MV-4-11 (cell line): ENCODE measurements at regions not wholly inside any gene's neighbourhood (a gene's known extent, or its start where the extent isn't known, plus 50 kb on each side); places are given as distances from the start of the nearest gene placed in this dataset.
"Not testable (repeated sequence)": the region's sequence is repeated elsewhere in the genome, so short reads cannot be mapped to it uniquely, and the experiment has no call there.

ENCODE experiments used
- DNase-seq: peaks from one replicate; lab custom pipeline; 2025; lab: John Stamatoyannopoulos, UW

DNA sequence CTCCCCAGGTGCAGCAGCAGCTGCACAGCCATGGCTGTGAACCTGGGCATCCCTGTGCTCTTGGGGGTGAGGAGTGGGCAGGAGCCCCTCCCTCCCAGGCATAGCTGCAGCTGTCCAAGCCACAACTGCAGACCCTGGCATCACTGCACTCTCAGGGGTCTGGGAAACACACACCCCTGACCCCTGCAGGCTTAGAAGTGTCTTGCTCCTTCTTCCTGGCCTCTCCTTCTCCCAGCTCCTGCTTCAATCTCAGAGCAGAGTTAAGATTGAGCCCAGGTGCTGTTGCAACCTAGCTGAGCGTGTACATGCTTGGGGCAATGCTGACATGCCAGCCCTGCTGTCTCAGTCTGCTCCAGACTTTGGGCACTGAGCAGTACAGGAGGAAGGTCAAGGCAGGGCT, 833.6 kb downstream of the FLRT2 start:
- no peak for DNase-seq

DNA sequence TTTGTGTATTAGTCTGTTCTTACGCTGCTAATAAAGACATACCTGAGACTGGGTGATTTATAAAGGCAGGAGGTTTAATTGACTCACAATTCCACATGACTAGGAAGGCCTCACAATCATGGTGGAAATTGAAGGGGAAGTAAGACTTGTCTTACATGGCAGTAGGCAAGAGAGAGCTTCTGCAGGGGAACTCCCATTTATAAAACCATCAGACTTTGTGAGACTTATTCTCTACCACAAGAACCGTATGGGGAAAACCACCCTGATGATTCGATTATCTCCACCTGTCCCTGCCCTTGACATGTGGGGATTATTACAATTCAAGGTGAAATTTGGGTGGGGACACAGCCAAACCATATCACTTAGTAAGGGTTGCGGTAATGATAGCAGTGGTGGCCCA, 833.1 kb downstream of the FLRT2 start:
- DNase-seq: no peak

DNA sequence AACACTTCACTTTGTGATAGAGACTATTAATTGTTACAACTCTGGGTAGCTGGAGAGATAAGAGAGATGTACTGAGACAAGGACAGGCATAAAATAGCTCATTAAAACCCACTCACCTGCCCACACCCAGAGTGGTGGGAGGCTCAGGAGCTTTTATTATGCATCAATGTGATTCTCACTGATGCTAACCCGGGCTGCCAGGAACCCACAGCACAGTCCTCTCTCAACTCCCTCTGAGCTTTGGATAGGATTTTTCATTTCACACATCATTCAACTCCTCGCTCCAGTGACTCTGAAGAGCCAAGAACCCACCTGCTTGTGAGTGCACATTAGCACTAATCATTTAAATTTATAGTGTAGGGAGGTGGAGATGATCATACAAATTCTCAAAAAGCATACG, 827.9 kb downstream of the FLRT2 start:
- no peak for DNase-seq

DNA sequence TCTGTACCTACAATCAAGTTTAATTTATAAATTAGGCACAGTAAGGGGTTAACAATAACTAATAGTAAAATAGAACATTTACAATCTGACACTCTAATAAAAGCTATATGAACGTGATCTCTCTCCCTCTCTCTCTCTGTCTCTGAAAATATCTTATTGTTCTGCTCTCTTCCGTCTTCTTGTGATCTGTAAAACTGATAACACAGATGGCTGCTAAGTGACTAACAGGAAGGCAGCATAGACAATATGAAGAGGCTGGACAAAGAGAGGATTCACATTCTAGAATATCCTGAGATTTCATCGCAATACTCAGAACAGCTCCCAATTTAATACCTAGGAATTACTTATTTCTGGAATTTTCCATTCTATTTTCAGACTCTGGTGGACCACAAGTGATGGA, 827.2 kb downstream of the FLRT2 start:
- no peak for DNase-seq

DNA sequence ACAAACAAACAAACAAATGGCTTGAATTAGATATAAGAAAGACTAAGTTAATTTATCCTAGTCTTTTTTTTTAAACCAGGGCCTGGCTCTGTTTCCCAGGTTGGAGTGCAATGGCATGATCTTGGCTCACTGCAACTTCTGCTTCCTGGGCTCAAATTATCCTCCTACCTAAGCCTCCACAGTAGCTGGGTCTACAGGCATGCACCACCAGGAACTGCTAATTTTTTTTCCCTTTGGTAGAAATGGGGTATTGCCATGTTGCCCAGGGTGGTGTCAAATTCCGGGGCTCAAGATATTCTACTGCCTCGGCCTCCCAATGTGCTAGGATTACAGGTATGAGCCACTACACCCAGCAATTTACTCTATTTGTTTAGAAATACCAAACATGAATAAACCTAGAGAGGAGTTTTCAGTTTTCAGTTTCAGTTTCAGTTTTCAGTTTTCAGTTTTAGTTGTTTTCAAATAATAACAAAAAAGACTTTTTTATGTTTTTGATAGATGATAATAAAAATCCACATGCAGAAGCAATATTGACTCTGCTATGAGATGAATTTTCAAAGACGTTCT, 817.0 kb downstream of the FLRT2 start:
- no peak for DNase-seq

DNA sequence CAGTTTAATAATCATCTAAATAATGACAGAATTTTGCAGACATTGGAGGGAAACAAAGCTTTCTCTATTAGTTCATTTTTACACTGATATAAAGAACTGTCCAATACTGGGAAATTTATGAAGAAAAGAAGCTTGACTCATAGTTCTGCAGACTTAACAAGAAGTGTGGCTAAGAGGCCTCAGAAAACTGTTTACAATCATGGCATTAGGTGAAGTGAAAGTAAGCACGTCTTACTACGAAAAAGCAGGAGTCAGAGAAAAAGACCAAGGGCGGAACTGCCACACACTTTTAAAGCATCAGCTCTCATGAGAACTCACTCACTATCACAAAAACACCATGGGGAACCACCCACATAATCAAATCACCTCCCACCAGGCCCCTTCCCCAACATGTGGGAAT, 804.4 kb downstream of the FLRT2 start:
- no peak for DNase-seq

DNA sequence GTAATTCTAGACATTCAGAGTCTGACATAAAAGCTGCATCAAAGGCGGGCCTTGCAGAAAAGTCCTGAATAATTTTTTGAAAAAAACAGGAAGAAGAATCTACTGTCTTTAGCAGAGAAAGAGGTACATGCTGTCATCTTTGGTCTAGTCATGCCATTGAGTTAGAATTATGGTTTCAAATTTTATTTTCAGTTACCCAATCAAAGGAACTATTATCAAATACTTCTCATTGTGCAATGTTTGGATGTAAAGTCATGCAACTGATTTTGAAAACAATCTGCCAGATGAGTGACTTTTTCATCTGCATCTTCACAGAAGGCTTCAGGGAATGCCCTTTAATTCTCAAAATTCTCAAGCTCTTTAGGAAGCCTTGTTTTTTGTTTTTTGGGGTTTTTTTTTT, 803.5 kb downstream of the FLRT2 start:
- DNase-seq: peak; percentile 2

DNA sequence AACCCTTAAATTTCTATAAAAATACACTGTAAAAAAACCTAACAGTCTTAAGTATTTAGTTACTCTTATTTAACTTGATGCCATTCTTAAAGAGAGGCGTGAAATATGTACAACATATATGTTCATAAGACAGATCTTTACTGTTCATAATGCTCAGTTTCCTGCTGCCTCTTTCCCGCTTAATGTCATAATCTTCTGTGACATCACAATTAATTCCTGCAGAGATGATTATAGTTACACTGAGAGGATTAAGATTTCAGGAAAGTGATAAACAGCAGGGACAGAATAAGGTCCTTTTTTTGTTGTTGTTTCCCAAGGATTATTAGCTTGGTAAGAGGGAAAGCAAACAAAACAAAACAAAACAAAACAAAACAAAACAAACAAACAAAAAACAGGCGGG, 801.4 kb downstream of the FLRT2 start:
- DNase-seq: no peak

DNA sequence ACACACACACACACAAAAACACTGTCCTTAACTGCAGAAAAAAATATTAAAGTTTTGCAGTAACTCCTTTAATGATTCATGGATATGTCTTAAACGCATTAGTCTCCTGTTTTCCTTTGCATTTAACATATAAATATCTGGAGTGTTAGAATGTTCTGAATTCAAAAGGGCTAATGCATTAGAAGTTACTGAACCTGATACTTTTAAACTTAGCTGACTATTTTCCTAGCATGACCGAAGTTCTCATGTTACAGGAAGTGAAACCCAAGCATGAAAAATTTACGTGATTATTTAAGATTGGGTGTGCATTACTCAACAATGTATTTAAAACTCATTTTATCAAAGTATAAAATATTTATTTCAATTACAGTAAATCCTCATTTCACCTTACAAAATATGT, 791.2 kb downstream of the FLRT2 start:
- DNase-seq: no peak

DNA sequence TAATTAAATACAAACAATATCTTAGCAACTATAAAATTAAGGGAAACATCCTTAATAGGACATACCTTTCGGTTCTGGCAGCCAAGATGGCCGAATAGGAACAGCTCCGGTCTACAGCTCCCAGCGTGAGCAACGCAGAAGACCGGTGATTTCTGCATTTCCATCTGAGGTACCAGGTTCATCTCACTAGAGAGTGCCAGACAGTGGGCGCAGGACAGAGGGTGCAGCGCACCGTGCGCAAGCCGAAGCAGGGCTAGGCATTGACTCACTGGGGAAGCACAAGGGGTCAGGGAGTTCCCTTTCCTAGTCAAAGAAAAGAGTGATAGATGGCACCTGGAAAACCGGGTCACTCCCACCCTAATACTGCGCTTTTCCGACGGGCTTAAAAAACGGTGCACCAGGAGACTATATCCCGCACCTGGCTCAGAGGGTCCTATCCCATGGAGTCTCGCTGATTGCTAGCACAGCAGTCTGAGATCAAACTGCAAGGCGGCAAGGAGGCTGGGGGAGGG, 782.3 kb downstream of the FLRT2 start:
- DNase-seq: not testable (repeated sequence)

DNA sequence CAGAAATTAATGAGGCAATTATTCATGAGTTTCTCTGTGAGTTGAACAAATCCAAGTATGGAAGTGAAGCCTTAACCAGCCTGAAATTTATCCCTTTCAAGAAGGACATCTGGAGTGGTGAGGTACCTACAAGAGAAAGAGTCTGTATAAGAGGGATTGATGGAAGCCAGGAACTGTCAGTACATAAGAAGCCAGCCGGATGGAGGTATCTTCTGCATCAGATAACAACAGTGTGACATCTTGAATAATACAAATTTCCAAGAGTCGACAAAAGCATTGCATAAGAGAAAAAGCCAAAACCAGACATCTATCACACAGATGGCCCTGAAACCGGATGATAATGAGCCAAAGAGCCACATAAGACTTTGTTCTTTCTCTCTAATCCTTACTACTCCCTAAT, 781.2 kb downstream of the FLRT2 start:
- DNase-seq: no peak

DNA sequence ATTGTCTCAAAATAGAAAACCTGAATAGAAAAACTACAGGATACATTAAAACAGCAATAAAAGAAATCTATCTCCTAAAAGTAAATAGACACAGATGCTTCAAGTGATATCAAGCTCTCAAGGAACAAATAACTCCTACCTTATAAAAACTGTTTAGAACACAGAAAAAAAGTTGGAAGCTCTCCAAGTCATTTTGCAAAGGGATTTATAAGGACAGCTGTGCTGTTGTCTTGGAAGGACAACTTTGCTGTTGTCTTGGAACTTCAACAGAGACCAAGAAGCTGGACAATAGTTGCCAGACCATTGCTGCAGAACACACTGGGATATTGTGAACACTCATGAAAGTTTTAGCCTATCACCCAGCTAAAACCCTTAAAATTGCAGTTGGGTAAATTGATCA, 780.7 kb downstream of the FLRT2 start:
- DNase-seq: no peak

DNA sequence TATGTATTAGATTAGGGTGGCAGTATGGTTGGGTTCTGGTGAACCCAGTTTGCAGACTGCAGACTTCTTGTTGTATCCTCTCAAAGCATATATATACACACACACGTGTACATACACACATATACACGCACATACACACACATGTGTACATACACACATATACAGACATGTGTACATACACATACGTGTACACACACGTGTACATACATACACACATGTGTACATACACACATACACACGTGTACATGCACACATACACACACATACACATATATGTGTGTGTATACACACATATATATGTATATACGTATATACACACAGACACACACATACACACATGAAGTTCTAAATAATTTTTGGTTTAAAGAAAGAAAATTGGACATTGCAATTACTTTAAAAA, 780.2 kb downstream of the FLRT2 start:
- DNase-seq: no peak

DNA sequence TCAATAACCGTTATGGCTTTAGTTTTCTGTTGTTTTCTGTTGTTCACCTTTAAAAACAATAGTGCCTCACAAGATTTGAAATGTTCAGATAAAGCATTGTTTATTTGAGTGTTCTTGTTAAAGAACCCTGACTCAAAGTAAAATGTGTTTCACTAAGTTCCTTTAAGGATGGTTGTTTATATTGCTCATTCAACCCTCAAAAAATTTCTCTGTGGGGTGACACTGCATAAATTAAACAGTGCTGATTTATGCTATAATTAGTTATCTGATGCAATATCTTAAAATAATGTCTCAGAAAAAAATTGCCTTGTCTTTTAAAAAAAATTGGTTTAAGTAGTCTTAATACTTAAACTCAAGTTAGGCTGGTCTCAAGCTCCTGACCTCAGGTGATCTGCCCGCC, 775.1 kb downstream of the FLRT2 start:
- no peak for DNase-seq

DNA sequence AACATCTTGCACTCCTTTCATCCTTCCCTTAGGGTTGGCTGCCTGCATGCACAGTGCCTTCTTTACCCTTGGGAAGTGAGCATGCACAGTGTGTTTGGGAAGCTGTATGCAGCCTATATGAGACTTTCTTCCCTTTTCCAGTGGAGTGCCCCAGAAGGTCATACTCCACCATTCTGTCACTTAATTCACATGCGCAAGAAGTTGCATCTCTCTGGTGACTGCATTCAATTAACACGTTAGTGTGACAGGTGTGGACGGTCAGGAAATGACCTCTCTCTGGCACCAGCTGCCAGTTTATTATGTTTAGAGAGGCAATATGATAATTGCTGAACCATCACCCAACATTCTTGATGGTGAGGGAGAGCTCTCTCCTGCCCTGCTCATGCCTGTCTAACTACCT, 770.0 kb downstream of the FLRT2 start:
- no peak for DNase-seq

DNA sequence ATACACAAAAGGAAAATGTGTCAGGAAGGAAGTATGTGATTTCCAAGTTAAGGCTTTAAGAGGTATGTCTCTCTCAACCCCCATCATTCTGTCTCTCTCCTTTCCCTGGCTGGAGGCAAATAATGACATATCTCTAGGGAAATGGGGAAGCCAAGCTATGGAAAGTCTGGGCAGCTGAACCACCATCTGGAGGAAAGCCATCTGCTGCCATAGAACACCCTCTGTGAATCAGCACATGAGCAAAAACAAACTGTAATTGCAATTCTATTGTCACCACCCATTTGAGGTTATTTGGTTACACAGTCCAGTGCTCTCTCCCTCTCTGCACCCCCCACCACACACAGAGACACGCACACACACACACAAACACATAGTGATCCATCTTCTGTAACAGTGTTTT, 766.2 kb downstream of the FLRT2 start:
- DNase-seq: no peak

DNA sequence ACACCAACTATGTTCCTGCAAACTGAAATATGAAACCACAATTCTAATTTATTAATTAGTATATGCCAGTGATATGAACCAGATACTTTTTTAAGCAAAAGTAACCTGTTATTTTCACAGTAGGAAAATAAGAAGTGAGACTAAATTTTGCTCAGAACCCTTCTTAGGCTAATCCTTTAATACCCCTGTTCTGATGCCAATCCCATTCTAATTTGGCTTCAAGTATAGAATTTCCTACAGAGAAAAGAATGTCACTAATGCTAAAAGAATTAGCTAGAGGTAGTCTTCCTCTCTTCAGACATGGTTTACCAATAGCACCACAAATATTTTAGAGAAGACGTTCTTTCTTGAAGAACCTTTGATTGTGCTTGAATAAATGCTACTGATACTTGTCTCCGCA, 758.4 kb downstream of the FLRT2 start:
- no peak for DNase-seq

DNA sequence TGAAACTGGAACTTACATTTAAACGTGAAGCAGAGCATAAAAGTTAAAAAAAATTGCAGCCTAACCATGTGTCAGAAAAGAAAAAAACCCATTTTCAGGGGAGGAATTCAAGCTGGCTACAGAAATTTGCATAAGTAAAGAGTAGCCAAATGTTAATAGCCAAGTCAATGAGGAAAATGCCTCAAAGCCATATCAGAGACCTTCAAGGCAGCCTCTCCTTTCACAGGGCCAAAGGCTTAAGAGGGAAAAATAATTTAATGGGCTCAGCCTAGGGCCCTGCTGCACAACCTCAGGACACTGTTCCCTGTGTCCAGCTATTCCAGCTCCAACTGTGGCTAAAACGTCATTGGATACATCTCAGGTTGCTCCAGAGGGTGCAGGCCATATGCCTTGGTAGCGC, 749.5 kb downstream of the FLRT2 start:
- DNase-seq: no peak

DNA sequence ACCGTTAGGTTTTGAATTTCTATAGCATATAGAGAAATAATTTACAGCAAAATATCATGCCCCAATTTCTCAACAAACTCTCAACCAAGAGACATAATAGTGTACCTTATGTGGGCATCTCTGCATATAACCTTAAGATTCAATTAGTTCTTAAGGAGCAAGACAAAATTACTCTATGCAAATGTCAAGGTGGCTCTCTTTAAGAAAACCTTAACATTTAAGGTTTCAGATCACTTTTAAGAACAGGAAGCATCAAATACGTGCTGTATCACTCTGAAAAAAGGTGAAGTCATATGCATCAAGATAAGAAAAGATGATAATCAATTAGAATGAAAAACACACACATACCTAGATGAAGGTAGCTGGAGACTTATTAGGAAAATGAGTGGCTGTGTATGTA, 728.0 kb downstream of the FLRT2 start:
- no peak for DNase-seq

DNA sequence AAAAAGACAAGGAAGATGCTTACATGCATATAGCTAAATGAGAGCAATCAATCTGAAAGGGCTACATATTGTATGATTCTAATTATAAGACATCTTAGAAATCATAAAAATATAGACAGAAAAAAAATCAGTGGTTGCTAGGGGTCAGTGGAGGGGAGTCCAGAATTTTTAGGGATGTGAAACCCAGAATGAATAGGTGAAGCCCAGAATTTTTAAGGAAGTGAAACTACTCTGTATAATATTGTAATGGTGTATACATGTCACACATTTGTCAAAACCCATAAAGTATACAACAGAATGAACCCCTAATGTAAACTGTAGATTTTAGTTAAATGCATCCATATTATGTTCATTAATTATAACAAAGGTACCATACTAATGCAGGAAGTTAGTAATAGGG, 713.2 kb downstream of the FLRT2 start:
- DNase-seq: peak; percentile 83

DNA sequence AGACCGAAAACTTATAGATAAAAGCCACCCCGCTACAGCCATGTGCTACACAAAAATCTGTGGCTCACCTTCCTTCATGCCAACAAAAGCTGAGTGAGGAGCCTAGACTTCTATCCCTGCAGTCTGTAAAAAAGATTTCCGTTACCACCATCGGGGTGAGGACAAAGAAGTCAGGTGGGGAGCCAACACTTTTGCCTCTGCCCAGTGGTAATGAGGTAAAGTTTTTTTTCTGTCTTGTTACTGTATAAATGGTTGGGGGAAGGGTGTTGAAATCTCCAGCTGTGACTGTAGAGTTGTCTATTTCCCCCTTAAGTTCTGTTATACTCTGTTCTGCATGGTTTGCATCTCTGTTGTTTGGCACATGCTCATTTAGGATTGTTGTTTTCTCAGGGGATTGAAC, 707.8 kb downstream of the FLRT2 start:
- no peak for DNase-seq

DNA sequence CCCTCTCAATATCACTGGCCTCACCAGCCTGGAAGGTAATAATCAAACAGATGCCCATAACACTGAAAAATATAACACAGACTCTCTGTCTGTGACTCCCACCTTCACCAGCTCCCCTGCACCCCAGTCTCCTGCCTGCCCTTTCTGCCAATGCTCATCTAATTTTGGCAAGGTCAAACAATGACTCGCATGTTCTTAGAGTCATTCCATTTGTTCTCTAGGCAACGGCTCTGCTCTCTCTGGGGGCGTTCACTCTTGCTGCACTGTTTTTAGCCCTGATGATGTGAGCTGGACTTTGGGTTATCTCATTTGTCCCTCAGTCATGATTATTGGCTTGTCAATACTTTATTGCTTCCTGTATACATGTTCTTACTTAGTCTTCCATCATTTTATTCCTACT, 691.8 kb downstream of the FLRT2 start:
- DNase-seq: no peak

DNA sequence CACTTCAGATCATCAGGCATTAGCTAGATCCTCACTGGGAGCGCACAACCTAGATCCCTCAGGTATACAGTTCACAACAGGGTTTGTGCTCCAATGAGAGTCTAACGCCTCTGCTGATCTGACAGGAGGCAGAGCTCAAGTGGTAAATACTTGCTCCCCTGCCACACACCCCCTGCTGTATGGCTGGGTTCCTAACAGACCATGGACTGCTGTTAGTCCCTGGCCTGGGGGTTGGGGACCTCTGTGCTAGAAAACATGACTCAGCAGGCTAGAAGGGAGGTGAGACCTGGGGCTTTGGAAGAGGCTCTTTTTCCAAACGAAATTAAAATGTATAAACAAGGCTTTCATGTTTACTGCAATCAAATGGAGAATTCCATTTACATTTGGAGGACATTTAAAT, 691.1 kb downstream of the FLRT2 start:
- no peak for DNase-seq

DNA sequence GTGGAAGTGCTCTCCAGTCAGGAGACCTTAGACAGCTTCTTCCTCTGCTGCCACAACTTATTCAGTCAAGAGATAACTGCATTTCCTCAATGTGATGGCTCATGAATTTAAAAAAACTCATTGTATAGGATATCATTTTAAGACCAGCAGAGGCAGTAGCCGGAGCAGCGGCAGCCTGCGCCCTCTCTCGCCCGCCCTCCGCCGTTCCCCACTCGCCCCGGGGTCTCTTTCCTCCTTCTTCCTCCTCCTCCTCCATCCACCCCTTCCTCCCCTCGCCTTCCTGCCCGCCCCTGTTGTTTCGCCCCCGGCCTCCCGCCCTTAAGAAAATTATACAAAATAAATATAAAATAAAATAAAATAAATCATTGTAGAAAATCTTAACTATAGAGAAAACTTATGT, 687.6 kb downstream of the FLRT2 start:
- no peak for DNase-seq

DNA sequence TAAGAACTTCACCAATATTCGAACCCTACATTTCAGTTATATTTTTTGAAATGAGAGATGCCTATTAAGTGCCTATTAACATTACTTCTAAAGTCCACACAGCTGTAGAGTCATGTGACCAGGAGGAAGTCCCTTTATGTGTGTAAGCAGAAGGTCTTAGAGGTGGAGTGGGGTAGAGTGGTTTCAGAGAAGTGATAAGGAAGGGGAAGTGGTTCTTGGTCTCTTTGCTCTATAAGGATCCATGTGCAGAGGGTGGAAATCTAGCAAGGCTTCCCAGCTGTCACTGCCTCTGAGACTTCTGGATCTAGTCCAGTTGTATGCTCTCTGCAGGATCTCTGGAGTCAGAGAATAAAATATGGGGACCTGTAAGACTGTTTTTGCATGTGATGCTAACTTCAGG, 673.9 kb downstream of the FLRT2 start:
- peak; percentile 84 for DNase-seq
